GM20431 (cell line): ENCODE measurements at regions not wholly inside any gene's neighbourhood (a gene's known extent, or its start where the extent isn't known, plus 50 kb on each side); places are given as distances from the start of the nearest gene placed in this dataset.

Experiments
- in situ Hi-C: fragments of 300-500 bp; cut with MseI, MboI; formaldehyde crosslinking; loops from one replicate; pipeline ENCODE4 v1.15.0; 2020; ENCODE audit warnings: low sequenced_read_pairs; ENCODE audit not compliant: unreplicated experiment

GRCh38 chr9:115591584-115591984, 473.6 kb upstream of the TNC start:
- in situ Hi-C loops: loop anchor here (25.0 kb wide), 1 partner anchor 1071 kb away; no protein-coding TSS in a partner anchor

GRCh38 chr9:115593587-115594091, 475.7 kb upstream of the TNC start:
- in situ Hi-C loops: loop anchor here (25.0 kb wide), 1 partner anchor 1069 kb away; no protein-coding TSS in a partner anchor

GRCh38 chr9:115594557-115594956, 476.6 kb upstream of the TNC start:
- in situ Hi-C loops: loop anchor here (25.0 kb wide), 1 partner anchor 1068 kb away; no protein-coding TSS in a partner anchor

- in situ Hi-C loops: loop anchor here (25.0 kb wide), 1 partner anchor 1066 kb away; no protein-coding TSS in a partner anchor
These were observed 478.2 kb upstream of the TNC start for GRCh38 chr9:115596021-115596745.

GRCh38 chr9:115596746-115597080, 478.8 kb upstream of the TNC start:
- in situ Hi-C loops: loop anchor here (25.0 kb wide), 1 partner anchor 1066 kb away; no protein-coding TSS in a partner anchor

GRCh38 chr9:115597330-115597895, 479.5 kb upstream of the TNC start:
- in situ Hi-C loops: loop anchor here (25.0 kb wide), 1 partner anchor 1065 kb away; no protein-coding TSS in a partner anchor

GRCh38 chr9:115598751-115599150, 480.8 kb upstream of the TNC start:
- in situ Hi-C loops: loop anchor here (25.0 kb wide), 1 partner anchor 1064 kb away; no protein-coding TSS in a partner anchor

GRCh38 chr9:115599898-115600297, 481.9 kb upstream of the TNC start:
- in situ Hi-C loops: loop anchor here (25.0 kb wide), 1 partner anchor 1062 kb away; no protein-coding TSS in a partner anchor

- in situ Hi-C loops: no loop called here
These were observed 483.5 kb upstream of the TNC start for GRCh38 chr9:115601434-115601833.

- in situ Hi-C loops: no loop called here
These were observed 487.0 kb upstream of the TNC start for GRCh38 chr9:115604831-115605483.

- in situ Hi-C loops: no loop called here
These were observed 488.9 kb upstream of the TNC start for GRCh38 chr9:115606838-115607237.

GRCh38 chr9:115614326-115614999, 496.5 kb upstream of the TNC start:
- in situ Hi-C loops: no loop called here

- in situ Hi-C loops: no loop called here
These were observed 497.0 kb upstream of the TNC start for GRCh38 chr9:115615000-115615401.

GRCh38 chr9:115615821-115616665, 498.1 kb upstream of the TNC start:
- in situ Hi-C loops: no loop called here

GRCh38 chr9:115616666-115617239, 498.8 kb upstream of the TNC start:
- in situ Hi-C loops: no loop called here

GRCh38 chr9:115625251-115625650, 507.3 kb upstream of the TNC start:
- in situ Hi-C loops: no loop called here

- in situ Hi-C loops: no loop called here
These were observed 508.0 kb upstream of the TNC start for GRCh38 chr9:115625954-115626353.

GRCh38 chr9:115627511-115627910, 509.6 kb upstream of the TNC start:
- in situ Hi-C loops: no loop called here

- in situ Hi-C loops: no loop called here
These were observed 510.5 kb upstream of the TNC start for GRCh38 chr9:115628426-115628825.
